GM18502 (cell line): ENCODE measurements at regions not wholly inside any gene's neighbourhood (a gene's known extent, or its start where the extent isn't known, plus 50 kb on each side); places are given as distances from the start of the nearest gene placed in this dataset.
"Not testable (repeated sequence)": the region's sequence is repeated elsewhere in the genome, so short reads cannot be mapped to it uniquely, and the experiment has no call there.

ENCODE experiments used
- ATAC-seq: cut with Tn5 transposase; IDR thresholded peaks from one replicate; pipeline ENCODE4 v1.9.1; 2021; ENCODE audit warnings: mild to moderate bottlenecking; ENCODE audit not compliant: unreplicated experiment, poor library complexity

- not testable (repeated sequence) for ATAC-seq
These were observed 64.5 kb upstream of the HTR1E start for GRCh38 chr6:86872810-86873209.

DNA sequence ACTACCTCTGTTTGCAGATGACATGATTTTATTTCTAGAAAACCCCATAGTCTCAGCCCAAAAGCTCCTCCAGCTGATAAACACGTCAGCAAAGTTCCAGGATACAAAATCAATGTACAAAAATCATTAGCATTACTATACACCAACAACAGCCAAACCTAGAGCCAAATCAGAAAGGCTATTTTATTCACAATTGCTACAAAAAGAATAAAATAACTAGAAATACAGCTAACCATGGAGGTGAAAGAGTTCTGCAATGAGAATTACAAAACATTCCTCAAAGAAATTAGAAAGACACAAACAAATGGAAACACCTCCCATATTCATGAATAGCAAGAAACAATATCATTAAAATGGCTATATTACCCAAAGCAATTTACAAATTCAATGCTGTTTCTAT lies 65.6 kb upstream of the HTR1E start:
- no peak for ATAC-seq

DNA sequence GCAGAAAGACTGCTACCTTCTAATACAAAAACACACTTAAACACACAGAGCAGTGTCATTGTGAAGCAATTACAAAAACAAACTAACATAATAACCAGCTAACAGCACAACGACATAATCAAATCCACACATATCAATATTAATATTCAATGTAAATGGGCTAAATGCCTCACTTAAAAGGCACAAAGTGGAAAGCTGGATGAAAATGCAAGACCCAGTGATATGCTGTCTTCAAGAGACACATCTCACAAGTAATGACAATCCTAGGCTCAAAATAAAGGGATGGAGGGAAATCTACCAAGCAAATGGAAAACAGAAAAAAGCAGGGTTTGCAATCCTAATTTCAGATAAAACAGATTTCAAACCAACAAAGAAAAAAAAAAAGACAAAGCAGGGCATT lies 67.8 kb upstream of the HTR1E start:
- ATAC-seq = no peak

DNA sequence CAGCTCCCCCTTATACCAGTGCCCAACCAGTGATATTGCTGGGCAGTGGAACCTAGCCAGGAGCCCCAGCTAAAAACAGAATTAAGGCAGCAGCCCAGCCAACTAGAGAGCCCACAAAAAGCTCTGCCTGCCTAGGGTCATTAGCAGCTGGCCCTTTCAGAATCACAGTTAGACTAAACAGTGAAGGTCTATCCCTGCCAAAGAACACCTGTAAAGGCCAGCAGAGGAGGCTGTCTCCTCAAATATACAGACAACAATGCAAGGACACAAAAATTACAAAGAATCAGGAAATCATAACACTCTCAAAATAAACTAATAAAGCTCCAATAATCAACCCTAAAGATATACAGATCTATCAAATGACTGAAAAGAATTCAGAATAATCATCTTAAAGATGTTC lies 77.8 kb upstream of the HTR1E start:
- ATAC-seq = no peak

DNA sequence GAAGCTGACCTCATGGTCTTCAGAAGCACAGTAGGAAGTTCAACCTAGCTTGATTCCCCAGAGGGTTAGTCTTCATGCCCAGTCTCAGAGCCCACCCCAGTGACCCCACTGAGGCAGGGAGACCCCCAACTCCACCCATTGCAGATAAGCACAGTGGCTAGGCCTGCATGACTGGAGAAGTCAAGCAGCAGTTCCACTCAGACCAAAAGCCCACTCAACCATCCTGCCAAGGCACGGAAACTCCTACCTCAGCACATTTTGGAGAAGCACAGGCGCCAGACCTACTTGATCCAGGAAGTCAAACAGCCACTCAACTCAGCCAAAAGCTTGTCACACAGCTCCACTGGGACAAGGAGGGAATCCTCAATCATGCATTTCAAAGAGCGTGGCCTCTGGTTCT lies 78.4 kb upstream of the HTR1E start:
- ATAC-seq = no peak

DNA sequence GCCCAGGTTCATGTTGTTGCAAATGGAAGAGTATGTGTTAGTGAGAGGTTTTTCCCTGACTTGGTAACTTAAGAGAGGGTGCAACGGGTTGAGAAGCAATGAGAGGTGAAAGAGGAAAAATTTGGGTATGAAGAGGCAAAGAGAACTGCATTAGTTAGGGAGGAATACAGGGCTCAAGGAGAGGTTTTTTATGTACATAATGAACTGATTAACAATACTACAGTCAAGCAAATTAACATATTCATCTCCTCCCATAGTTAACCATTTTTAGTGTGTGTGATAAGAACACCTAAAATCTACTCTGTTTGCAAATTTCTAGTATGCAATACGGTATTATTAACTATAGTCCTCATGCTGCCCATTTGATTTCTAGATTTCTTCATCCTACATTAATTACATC lies 79.5 kb upstream of the HTR1E start:
- ATAC-seq = no peak

DNA sequence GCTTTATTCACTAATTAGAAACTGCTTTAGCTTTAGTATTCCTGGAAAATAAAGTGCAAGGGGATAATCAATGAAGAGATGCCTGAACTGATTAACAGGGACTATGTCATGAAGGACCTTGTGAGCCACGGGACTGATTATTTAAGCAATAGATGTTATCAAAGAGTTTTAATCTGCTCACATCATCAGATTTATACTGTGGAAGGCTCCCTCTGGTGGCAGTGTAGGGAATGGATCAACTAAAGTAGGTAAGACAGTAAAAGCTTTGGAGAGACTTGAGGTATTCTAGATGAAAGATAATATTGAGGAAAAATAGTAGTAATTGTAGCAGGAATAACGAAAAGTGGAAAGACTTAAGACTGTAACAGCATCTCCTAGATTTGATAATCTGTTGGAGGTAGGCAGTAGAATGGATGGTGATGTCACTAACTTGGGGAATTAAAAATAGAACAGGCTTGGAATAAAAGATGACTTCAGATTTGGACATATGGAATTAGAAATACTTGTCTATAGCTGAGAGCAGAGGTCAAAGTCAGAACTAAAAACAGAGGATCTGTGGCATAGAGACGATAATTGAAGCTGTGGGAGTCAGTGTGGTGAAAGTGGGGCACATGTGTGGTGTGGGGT lies 80.3 kb upstream of the HTR1E start:
- ATAC-seq = peak; percentile 73

GRCh38 chr6:86856379-86856778 lies 80.9 kb upstream of the HTR1E start:
- ATAC-seq = no peak

DNA sequence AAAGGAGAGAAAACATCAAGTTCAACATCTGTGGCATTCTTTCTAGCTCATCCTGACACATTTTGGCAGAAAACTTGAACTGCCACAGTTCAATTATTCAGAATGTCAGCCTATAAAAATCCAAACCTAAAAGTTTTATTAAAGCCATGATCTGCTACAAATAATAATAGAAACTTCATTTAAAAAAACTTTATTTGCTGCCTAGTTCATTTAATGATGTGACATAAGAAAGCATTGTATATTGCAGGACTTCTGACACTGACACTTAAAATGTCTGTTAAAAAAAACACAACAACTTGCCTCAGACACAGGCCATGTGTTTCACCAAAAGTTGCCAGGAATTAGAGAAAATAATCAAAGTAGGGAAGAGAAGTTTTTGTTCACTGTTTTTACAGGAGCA lies 88.3 kb upstream of the HTR1E start:
- ATAC-seq = no peak

GRCh38 chr6:86832686-86833085 lies 104.6 kb upstream of the HTR1E start:
- ATAC-seq = no peak

- no peak for ATAC-seq
These were observed 111.9 kb upstream of the HTR1E start for GRCh38 chr6:86825436-86825835.

DNA sequence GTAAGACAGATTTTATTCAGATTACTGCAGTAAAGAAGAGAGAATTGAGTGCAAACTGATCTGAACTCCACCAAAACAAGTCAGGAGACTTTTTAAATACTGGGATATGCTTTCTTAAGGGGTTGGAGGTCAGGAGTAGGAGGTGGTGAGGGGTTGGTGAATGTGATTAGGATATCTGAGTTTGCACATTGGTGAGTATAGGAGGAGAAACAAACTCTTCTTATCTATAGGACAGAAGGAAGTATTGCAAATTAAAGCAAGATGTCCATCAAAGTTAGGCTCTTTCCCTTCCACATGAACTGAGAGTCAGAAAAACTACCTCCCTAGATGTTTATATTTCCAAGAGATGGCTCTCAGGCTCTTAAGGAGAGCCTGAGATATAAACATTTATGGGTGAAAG lies 114.6 kb upstream of the HTR1E start:
- no peak for ATAC-seq

DNA sequence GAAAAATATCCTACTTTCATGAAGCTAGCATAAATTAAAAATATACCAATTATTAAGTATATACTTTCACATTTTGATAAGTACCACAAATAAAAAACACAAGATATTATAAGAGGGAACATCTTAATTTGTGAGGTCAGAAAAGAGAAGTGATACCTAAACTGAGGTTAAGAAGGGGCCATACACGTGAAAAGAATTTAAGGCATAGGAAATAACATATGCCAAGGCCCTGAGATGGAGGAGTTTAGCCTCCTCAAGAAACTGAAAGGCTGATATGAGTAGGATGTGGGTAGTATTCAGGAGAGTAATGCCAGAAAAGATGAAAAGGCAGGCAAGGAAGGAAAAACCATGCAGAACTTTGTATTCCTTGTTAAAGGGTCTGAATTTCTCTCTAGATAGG lies 116.6 kb upstream of the HTR1E start:
- peak; percentile 56 for ATAC-seq

DNA sequence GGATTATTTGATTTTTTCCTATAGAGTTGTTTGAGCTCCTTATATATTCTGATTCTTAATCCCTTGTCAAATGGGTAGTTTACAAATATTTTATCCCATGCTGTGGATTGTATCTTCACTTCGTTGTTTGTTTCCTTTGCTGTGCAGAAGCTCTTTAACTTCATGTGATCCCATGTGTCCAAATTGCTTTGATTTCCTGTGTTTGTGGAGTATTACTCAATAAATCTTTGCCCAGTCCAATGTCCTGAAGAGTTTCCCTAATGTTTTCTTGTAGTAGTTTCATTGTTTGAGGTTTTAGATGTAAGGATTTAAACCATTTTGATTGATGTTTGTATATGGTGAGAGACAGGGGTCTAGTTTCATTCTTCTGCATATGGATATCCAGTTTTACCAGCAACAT lies 143.7 kb upstream of the HTR1E start:
- no peak for ATAC-seq

GRCh38 chr6:86791476-86791875 lies 145.9 kb upstream of the HTR1E start:
- ATAC-seq = no peak

DNA sequence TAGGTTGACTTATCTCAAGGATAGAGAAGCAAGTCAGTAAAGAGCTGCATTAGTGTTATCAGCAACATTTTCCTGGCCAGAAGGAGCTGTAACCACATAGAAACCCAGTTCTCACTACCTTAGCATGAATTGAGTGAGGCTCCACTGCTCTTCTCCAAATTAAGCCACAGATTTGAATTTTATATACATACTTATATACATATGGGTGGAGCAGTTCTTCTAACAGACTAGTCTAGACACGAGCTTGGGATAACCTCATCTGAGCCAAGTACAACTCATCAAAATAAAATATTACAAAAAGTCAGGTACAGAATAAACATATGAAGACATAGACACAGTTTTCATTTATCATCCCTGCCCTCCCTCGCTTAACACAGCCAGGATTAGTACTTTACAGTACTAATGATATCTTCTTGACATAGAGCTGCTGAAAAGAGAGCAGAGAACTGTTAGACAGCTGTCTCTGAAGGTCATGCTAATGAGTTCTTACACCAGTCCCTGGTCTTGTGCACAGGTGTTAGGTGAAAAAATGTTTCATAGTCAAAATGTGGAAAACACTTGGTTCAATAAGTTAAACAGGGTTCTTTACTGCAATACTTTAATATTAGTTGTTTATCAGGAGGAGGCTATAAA lies 147.4 kb upstream of the HTR1E start:
- no peak for ATAC-seq

GRCh38 chr6:86782328-86782727 lies 155.0 kb upstream of the HTR1E start:
- ATAC-seq = no peak

DNA sequence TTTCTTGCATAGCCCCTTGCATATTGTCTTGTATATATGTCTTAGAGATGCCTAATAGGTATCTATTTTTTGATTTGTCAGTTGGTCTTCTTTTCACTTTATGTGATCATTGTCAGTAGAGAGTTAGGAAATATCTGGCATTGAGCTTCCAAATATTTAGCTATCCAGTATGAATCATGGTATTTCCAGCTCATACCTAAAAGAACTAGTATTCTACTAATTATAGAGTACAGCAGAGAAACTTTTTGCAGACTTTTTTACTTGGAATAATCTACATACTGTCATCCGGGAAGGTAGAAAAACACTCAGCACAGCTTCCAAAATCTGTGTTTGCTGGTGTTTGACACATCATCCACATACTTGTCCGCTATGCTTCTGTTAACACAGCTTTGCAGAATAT lies 156.4 kb upstream of the HTR1E start:
- no peak for ATAC-seq

DNA sequence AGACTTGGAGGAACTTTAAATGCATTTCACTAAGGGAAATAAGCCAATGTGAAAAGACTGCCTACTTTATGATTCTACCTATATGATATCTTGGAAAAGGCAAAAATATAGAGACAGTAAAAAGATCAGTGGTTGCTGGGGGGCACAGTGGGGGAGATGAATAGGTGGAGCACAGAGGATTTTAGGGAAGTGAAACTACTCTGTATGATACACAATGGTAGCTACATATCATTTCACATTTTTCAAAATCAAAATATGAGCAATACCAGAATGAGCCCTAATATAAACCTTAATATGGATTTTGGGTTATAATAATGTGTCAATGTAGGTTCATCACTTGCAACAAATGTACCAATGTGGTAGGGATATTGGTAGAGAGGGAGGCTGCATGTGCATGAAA lies 161.4 kb upstream of the HTR1E start:
- ATAC-seq = no peak

DNA sequence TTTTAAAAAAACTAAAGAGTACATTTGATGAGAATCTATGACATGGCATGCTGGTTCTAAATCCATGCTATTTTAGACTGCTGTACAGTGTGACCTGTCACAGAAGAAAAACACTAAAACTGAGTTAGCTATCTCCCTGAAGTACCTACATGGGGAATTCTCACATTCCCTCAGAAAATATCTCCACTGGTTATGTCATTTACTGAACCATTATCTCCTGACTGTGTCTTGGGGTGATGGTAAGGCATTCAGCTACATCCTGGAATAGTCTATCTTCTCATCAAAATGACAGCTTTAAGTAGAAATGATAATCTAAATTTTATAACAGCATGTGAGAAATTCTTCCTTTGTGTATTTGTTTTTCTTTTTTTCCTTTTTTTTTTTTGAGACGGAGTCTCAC lies 172.1 kb upstream of the HTR1E start:
- ATAC-seq = no peak

- not testable (repeated sequence) for ATAC-seq
These were observed 177.4 kb upstream of the HTR1E start for GRCh38 chr6:86759953-86760352.

GRCh38 chr6:86756640-86757229 lies 180.6 kb upstream of the HTR1E start:
- ATAC-seq = no peak
